Gastroesophageal sphincter (tissue), 3 donors: ENCODE measurements at regions not wholly inside any gene's neighbourhood (a gene's known extent, or its start where the extent isn't known, plus 50 kb on each side); places are given as distances from the start of the nearest gene placed in this dataset.

Experiments used
- POLR2A ChIP-seq, 2 donors: fragments of 450-650 bp; IDR thresholded peaks; one replicate each; pipeline ENCODE4 v1.6.1; 2017; ENCODE audit warnings: antibody characterized with exemption in 2 of 2, mild to moderate bottlenecking in 2 of 2, moderate library complexity in 1 of 2
- POLR2AphosphoS5 ChIP-seq: sonication (generic); formaldehyde crosslinking; IDR thresholded peaks from one replicate; pipeline ENCODE4 v1.6.1; 2017; ENCODE audit warnings: antibody characterized with exemption
- TF ChIP-seq, protein P1 (sequence below), 4 experiments: fragments of 200-600 bp in 2 of 4; fragments of 450-650 bp in 2 of 4; sonication (generic) in 1 of 4; IDR thresholded peaks; one replicate each; pipeline ENCODE4 v1.5.1; 2017 to 2019; ENCODE audit warnings: antibody characterized with exemption in 4 of 4, mild to moderate bottlenecking in 2 of 4, moderate library complexity in 2 of 4

GRCh38 chr16:51531271-51531670, 380.2 kb upstream of the SALL1 start:
- TF ChIP-seq, protein P1, sequence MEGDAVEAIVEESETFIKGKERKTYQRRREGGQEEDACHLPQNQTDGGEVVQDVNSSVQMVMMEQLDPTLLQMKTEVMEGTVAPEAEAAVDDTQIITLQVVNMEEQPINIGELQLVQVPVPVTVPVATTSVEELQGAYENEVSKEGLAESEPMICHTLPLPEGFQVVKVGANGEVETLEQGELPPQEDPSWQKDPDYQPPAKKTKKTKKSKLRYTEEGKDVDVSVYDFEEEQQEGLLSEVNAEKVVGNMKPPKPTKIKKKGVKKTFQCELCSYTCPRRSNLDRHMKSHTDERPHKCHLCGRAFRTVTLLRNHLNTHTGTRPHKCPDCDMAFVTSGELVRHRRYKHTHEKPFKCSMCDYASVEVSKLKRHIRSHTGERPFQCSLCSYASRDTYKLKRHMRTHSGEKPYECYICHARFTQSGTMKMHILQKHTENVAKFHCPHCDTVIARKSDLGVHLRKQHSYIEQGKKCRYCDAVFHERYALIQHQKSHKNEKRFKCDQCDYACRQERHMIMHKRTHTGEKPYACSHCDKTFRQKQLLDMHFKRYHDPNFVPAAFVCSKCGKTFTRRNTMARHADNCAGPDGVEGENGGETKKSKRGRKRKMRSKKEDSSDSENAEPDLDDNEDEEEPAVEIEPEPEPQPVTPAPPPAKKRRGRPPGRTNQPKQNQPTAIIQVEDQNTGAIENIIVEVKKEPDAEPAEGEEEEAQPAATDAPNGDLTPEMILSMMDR (IDR thresholded peaks at IDR 0.05): no peak
- TF ChIP-seq POLR2AphosphoS5: no peak
- no peak for TF ChIP-seq POLR2A (IDR thresholded peaks at IDR 0.05)
